DOHH2 (cell line): ENCODE measurements at regions not wholly inside any gene's neighbourhood (a gene's known extent, or its start where the extent isn't known, plus 50 kb on each side); places are given as distances from the start of the nearest gene placed in this dataset.

Experiments used
- CTCF ChIP-seq: fragments of 200-600 bp; sonication (generic); IDR thresholded peaks from one replicate; pipeline ENCODE4 v1.5.1; 2014; ENCODE audit warnings: antibody characterized with exemption, mild to moderate bottlenecking, low read depth, low read length; ENCODE audit not compliant: poor library complexity, severe bottlenecking
- EZH2phosphoT487 ChIP-seq: fragments of 200-600 bp; sonication (generic); IDR thresholded peaks from 2 replicates; pipeline ENCODE4 v1.6.1; 2017; ENCODE audit warnings: borderline replicate concordance, mild to moderate bottlenecking, antibody characterized with exemption, low read length, moderate library complexity, mixed read lengths

GRCh38 chr3:86739244-86739643 lies 251.7 kb downstream of the VGLL3 start:
- TF ChIP-seq EZH2phosphoT487 = no peak
- no peak for TF ChIP-seq CTCF
